ENCODE measurements at regions not wholly inside any gene's neighbourhood (a gene's known extent, or its start where the extent isn't known, plus 50 kb on each side); places are given as distances from the start of the nearest gene placed in this dataset.
"Not testable (repeated sequence)": the region's sequence is repeated elsewhere in the genome, so short reads cannot be mapped to it uniquely, and the experiment has no call there.

DNA sequence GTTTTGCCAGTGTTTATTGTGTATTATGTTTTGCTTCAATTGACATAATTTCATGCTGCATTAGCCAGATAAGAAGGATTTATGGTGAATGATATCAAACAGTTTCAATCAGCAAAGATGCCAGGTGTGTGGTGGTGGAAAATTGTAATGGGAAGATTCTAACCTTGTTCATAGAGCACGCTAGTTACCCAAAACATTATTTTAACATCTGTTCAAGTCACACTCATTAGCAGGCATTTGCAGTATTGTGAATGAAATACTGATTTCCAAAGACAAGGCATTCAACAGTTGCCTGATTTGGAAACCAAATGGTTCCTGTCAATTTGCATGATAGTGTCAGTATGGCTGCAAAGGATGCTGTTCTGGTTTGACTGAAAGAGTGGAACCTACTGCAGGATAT, 129.7 kb downstream of the EPC1 start:
- Histone ChIP-seq H3K4me1 (ENCODE audit: control insufficient read depth in 1 of 2, insufficient read depth in 2 of 2, low read length in 2 of 2) (no peaks in the 10 kb centered on the region), H3K27ac (ENCODE audit: low read length) (no peak overlapping the region), H3K4me3 (ENCODE audit: low read depth in 1 of 2, low read length in 2 of 2) (no peak overlapping the region), H3K36me3 (ENCODE audit: control insufficient read depth in 1 of 2, insufficient read depth in 2 of 2, low read length in 2 of 2) (no peaks in the 10 kb centered on the region), H3K27me3 (ENCODE audit: low read depth, low read length) (no peaks in the 10 kb centered on the region), H3K9me3 (ENCODE audit: control insufficient read depth in 1 of 2, low read length in 2 of 2) (no peaks in the 10 kb centered on the region)

DNA sequence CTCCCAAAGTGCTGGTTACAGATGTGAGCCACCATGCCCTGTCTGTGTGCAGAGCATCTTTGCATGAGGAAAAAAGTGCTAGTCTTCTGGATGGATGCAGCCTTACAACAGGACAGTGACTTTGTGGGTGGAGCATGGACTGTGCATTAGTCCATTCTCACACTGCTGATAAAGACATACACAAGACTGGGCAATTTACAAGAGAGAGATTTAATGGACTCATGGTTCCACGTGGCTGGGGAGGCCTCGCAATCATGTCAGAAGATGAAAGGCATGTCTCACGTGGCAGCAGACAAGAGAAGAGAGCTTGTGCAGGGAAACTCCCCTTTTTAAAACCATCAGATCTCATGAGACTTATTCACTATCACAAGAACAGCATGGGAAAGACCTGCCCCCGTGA, 133.1 kb downstream of the EPC1 start:
- not testable (repeated sequence) for H3K27ac ChIP-seq (ENCODE audit: low read length); H3K4me1 ChIP-seq (ENCODE audit: control insufficient read depth in 1 of 2, insufficient read depth in 2 of 2, low read length in 2 of 2); H3K36me3 ChIP-seq (ENCODE audit: control insufficient read depth in 1 of 2, insufficient read depth in 2 of 2, low read length in 2 of 2); H3K4me3 ChIP-seq (ENCODE audit: low read depth in 1 of 2, low read length in 2 of 2); H3K9me3 ChIP-seq (ENCODE audit: control insufficient read depth in 1 of 2, low read length in 2 of 2); H3K27me3 ChIP-seq (ENCODE audit: low read depth, low read length)

DNA sequence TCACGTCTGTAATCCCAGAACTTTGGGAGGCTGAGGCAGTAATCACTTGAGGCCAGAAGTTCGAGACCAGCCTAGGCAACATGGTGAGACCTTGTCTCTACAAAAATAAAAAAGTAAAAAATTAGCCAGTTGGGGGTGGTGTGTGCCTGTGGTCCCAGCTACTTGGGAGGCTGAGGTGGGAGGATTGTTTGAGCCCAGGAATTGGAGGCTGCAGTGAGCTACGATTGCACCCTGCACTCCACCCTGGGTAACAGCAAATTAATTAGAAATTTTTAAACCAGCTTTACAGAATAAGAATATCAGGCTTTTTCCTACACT, 136.0 kb downstream of the EPC1 start:
- Histone ChIP-seq H3K27ac (ENCODE audit: low read length) (no peak overlapping the region), H3K36me3 (ENCODE audit: control insufficient read depth in 1 of 2, insufficient read depth in 2 of 2, low read length in 2 of 2) (no peaks in the 10 kb centered on the region), H3K27me3 (ENCODE audit: low read depth, low read length) (no peaks in the 10 kb centered on the region), H3K4me3 (ENCODE audit: low read depth in 1 of 2, low read length in 2 of 2) (no peak overlapping the region), H3K4me1 (ENCODE audit: control insufficient read depth in 1 of 2, insufficient read depth in 2 of 2, low read length in 2 of 2) (no peaks in the 10 kb centered on the region), H3K9me3 (ENCODE audit: control insufficient read depth in 1 of 2, low read length in 2 of 2) (no peaks in the 10 kb centered on the region)

DNA sequence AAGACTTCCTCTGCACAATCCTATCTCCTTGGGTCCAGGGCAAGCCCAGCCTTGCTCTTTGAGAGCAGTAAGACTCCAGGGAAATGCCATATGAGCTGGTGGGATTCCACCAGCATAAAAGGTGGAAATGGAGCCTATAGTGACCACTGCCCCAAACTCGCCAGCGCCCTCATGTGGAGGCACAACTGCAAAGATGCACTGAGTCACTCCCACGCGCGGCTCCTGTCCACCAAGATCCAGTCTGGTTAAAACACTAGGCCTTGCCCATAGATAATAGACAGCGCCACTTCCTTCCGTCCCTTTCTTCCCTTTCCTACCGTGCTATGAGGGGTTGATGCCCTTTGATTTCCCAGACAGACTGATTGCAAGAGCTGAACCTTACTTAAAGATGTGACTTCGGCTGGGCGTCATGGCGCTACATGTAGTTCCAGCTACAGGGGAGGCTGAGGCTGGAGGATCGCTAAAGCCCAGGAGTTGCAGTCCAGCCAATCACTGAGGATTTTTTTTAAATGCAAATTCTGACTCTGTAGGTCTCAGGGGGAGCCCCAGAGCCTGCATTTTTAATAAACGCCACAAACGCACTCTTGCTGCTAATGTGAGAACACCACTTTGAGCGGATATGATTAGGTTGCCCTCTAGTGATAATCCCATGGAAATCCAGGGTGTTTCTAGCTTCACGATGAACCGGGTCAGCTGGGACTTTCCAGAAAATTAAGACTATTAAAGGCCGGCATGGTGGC, 136.5 kb downstream of the EPC1 start:
- Histone ChIP-seq H3K36me3 (ENCODE audit: control insufficient read depth in 1 of 2, insufficient read depth in 2 of 2, low read length in 2 of 2) (no peaks in the 10 kb centered on the region), H3K27me3 (ENCODE audit: low read depth, low read length) (no peaks in the 10 kb centered on the region), H3K9me3 (ENCODE audit: control insufficient read depth in 1 of 2, low read length in 2 of 2) (no peaks in the 10 kb centered on the region), H3K4me1 (ENCODE audit: control insufficient read depth in 1 of 2, insufficient read depth in 2 of 2, low read length in 2 of 2) (no peaks in the 10 kb centered on the region), H3K27ac (ENCODE audit: low read length) (no peak overlapping the region), H3K4me3 (ENCODE audit: low read depth in 1 of 2, low read length in 2 of 2) (no peak overlapping the region)

DNA sequence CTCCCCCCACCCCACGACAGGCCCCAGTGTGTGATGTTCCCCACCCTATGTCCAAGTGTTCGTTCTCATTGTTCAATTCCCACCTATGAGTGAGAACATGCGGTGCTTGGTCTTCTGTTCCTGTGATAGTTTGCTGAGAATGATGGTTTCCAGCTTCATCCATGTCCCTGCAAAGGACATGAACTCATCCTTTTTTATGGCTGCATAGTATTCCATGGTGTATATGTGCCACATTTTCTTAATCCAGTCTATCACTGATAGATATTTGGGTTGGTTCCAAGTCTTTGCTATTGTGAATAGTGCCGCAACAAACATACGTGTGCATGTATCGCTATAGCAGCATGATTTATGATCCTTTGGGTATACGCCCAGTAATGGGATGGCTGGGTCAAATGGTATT, 139.0 kb downstream of the EPC1 start:
- not testable (repeated sequence) for H3K4me1 ChIP-seq (ENCODE audit: control insufficient read depth in 1 of 2, insufficient read depth in 2 of 2, low read length in 2 of 2); H3K27me3 ChIP-seq (ENCODE audit: low read depth, low read length); H3K36me3 ChIP-seq (ENCODE audit: control insufficient read depth in 1 of 2, insufficient read depth in 2 of 2, low read length in 2 of 2); H3K27ac ChIP-seq (ENCODE audit: low read length); H3K9me3 ChIP-seq (ENCODE audit: control insufficient read depth in 1 of 2, low read length in 2 of 2); H3K4me3 ChIP-seq (ENCODE audit: low read depth in 1 of 2, low read length in 2 of 2)

DNA sequence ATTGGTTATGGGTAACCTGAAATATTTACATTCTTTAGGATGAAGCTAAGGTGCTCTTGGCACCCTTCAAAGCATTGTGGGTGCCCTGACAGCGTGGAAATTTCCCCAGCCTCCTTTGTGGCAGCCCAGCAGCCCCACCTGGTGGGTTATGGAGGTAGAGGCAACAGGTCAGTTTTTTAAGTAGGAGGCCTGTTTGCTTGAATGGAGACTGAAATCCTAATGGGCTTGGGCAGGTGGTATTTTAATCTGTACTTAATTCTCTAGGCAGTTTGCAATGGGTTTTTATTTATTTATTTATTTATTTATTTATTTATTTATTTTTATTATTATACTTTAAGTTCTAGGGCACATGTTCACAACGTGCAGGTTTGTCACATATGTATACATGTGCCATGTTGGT, 139.4 kb downstream of the EPC1 start:
- Histone ChIP-seq H3K27ac (ENCODE audit: low read length) (no peak overlapping the region), H3K27me3 (ENCODE audit: low read depth, low read length) (no peaks in the 10 kb centered on the region), H3K4me1 (ENCODE audit: control insufficient read depth in 1 of 2, insufficient read depth in 2 of 2, low read length in 2 of 2) (no peaks in the 10 kb centered on the region), H3K36me3 (ENCODE audit: control insufficient read depth in 1 of 2, insufficient read depth in 2 of 2, low read length in 2 of 2) (no peaks in the 10 kb centered on the region), H3K4me3 (ENCODE audit: low read depth in 1 of 2, low read length in 2 of 2) (no peak overlapping the region), H3K9me3 (ENCODE audit: control insufficient read depth in 1 of 2, low read length in 2 of 2) (no peaks in the 10 kb centered on the region)

DNA sequence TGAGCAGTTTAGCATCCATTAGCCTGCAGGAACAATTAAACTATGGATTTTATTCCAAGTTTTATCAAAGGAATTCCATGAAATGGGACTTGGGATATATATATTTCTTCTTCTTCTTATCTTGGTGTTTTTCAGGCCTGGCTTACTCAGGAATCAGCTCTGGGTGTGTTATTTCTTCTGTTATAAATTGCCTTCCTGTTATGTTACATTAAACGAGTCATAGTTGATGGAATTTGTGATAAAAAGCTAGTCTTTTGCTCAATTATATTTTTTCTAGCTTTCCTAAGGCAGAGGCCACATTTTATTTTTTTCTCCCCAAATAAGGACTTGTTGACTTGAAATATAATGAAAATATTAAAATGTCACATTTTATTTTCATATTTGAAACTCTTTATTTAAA, 141.3 kb downstream of the EPC1 start:
- Histone ChIP-seq H3K27me3 (ENCODE audit: low read depth, low read length) (no peaks in the 10 kb centered on the region), H3K4me3 (ENCODE audit: low read depth in 1 of 2, low read length in 2 of 2) (no peak overlapping the region), H3K27ac (ENCODE audit: low read length) (no peak overlapping the region), H3K36me3 (ENCODE audit: control insufficient read depth in 1 of 2, insufficient read depth in 2 of 2, low read length in 2 of 2) (no peaks in the 10 kb centered on the region), H3K4me1 (ENCODE audit: control insufficient read depth in 1 of 2, insufficient read depth in 2 of 2, low read length in 2 of 2) (no peaks in the 10 kb centered on the region), H3K9me3 (ENCODE audit: control insufficient read depth in 1 of 2, low read length in 2 of 2) (no peaks in the 10 kb centered on the region)

DNA sequence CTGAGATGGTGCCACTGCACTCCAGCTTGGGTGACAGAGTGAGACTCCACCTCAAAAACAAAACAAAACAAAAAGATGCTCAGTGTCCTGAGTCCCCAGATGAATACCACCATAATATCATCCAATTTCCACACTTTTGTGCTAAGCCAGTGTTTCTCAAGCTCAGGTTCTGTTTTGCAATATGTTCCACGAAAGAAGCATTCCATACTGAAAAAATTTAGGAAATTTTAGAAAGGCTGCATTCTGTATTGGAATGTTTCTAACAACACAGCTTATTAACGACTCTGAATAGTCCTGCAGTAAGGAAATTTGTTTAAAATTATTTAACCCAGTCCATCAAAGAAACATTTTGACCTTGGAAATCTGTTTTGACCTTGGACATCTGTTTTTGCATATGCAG, 142.4 kb downstream of the EPC1 start:
- Histone ChIP-seq H3K27ac (ENCODE audit: low read length) (no peak overlapping the region), H3K27me3 (ENCODE audit: low read depth, low read length) (no peaks in the 10 kb centered on the region), H3K4me1 (ENCODE audit: control insufficient read depth in 1 of 2, insufficient read depth in 2 of 2, low read length in 2 of 2) (no peaks in the 10 kb centered on the region), H3K36me3 (ENCODE audit: control insufficient read depth in 1 of 2, insufficient read depth in 2 of 2, low read length in 2 of 2) (no peaks in the 10 kb centered on the region), H3K4me3 (ENCODE audit: low read depth in 1 of 2, low read length in 2 of 2) (no peak overlapping the region), H3K9me3 (ENCODE audit: control insufficient read depth in 1 of 2, low read length in 2 of 2) (no peaks in the 10 kb centered on the region)

DNA sequence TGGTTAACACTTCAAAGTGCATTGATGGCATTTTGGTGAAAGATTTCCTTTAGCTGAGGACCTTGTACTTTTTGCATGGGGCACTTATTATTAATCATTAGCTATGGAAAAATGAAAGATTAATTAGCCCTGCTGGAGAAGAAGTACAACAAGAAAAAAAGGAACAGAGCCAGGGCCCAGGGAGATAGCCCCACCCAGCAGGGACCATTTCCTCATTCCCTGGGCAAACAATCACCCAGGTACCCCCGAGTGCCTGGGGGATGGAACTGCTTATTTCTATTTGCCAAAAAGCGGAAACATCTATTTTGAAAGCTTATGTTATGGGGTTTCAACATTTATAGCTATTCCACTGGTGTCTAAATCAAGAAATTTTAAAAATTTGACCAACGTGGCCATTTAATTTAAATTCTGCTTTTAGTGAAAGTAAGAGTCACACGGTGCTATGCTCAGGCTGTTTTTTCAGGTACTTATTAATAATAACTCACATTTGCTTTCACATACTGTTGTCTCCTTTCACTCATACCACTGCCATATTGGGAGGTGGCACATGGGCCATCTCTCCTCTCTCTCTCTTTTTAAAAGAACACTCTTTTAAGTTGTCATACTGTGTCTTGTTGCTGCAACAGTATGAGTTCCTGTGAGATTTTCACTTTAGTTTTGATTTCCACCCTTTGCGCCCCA, 143.6 kb upstream of the KIF5B start:
- no peak overlapping the region for H3K4me3 ChIP-seq (ENCODE audit: low read depth in 1 of 2, low read length in 2 of 2)
- no peaks in the 10 kb centered on the region for H3K4me1 ChIP-seq (ENCODE audit: control insufficient read depth in 1 of 2, insufficient read depth in 2 of 2, low read length in 2 of 2)

DNA sequence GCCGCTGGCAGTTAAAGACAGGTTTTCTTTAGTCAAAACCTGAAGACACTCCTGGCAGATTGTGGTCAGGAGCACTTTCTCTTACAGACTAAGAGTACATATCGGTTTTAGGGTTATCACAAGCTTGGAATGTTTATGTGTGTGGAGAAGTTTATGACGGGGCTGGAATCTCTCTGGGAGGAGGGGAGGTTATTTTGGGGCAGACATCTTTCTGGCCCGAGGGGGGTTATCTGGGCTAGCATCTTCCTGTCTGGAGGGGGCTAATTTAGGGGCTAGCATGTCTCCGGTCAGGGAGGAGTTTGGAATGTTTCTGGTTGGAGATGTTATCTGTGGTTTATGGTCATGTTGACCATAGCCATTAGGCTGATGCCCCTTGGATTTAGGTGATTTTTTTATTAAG, 141.2 kb upstream of the KIF5B start:
- Histone ChIP-seq H3K27ac (ENCODE audit: low read length) (no peak overlapping the region), H3K4me1 (ENCODE audit: control insufficient read depth in 1 of 2, insufficient read depth in 2 of 2, low read length in 2 of 2) (no peaks in the 10 kb centered on the region), H3K9me3 (ENCODE audit: control insufficient read depth in 1 of 2, low read length in 2 of 2) (no peaks in the 10 kb centered on the region)

More for the DNA sequence above, 143.6 kb upstream of the KIF5B start:
- Histone ChIP-seq H3K36me3 (ENCODE audit: control insufficient read depth in 1 of 2, insufficient read depth in 2 of 2, low read length in 2 of 2) (no peaks in the 10 kb centered on the region), H3K27me3 (ENCODE audit: low read depth, low read length) (no peaks in the 10 kb centered on the region), H3K27ac (ENCODE audit: low read length) (no peak overlapping the region), H3K9me3 (ENCODE audit: control insufficient read depth in 1 of 2, low read length in 2 of 2) (no peaks in the 10 kb centered on the region)

DNA sequence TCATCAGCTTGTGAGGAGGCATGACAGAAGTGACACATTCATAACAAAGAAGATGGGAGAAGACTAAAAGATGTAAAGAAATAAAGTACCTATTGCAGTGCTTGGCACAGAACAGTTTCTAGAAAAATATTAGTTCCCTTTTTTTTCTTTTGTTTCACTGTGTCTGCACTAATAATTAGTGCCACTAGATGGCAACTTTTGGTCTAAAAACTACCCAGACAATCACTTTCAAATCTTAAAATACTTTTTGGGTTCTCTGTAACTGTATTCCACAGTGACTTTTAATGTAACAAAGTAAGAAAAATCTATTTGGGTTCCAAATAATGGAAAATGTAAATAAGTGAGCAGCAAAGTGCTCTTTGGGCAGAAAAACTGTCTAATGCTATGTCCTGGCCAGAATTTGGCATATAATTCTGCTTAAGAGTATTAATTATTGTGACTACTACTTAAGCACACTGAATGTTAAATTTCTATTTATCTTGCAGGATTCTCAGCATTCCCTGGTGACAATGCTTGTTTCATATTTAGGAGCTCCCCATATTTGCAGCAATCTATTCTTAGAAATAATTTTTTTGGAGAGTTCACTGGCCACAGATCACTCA, 134.8 kb upstream of the KIF5B start:
- H3K4me3 ChIP-seq (ENCODE audit: low read depth in 1 of 2, low read length in 2 of 2), result no peak overlapping the region
- H3K36me3 ChIP-seq (ENCODE audit: control insufficient read depth in 1 of 2, insufficient read depth in 2 of 2, low read length in 2 of 2), result no peaks in the 10 kb centered on the region
- no peak overlapping the region for H3K27ac ChIP-seq (ENCODE audit: low read length)
- H3K9me3 ChIP-seq (ENCODE audit: control insufficient read depth in 1 of 2, low read length in 2 of 2), result no peaks in the 10 kb centered on the region
- H3K27me3 ChIP-seq (ENCODE audit: low read depth, low read length), result no peaks in the 10 kb centered on the region
- peaks cover 0 to 5% of the 10 kb centered on the region in 2 donors for H3K4me1 ChIP-seq (ENCODE audit: control insufficient read depth in 1 of 2, insufficient read depth in 2 of 2, low read length in 2 of 2)

More for the DNA sequence above, 141.2 kb upstream of the KIF5B start:
- no peaks in the 10 kb centered on the region for H3K27me3 ChIP-seq (ENCODE audit: low read depth, low read length)
- H3K36me3 ChIP-seq (ENCODE audit: control insufficient read depth in 1 of 2, insufficient read depth in 2 of 2, low read length in 2 of 2), result no peaks in the 10 kb centered on the region
- H3K4me3 ChIP-seq (ENCODE audit: low read depth in 1 of 2, low read length in 2 of 2), result no peak overlapping the region

Data from muscle layer of duodenum (tissue), 2 donors.